GM23248 (cell line): ENCODE measurements at regions not wholly inside any gene's neighbourhood (a gene's known extent, or its start where the extent isn't known, plus 50 kb on each side); places are given as distances from the start of the nearest gene placed in this dataset.

Experiments
- EZH2 ChIP-seq: fragments of 200-600 bp; sonication (generic); IDR thresholded peaks from 2 replicates; pipeline ENCODE4 v1.6.1; 2018; ENCODE audit warnings: antibody characterized with exemption, mild to moderate bottlenecking; ENCODE audit not compliant: insufficient read depth, poor library complexity, severe bottlenecking
- EZH2phosphoT487 ChIP-seq: fragments of 200-600 bp; sonication (generic); IDR thresholded peaks from 2 replicates; pipeline ENCODE4 v1.6.1; 2018; ENCODE audit warnings: antibody characterized with exemption, moderate library complexity, mild to moderate bottlenecking, low read depth; ENCODE audit not compliant: insufficient read depth

- no peak for TF ChIP-seq EZH2
- TF ChIP-seq EZH2phosphoT487, result no peak
Observed at GRCh38 chr11:86865436-86865835, 65.1 kb downstream of the PRSS23 start.
